ENCODE measurements at regions not wholly inside any gene's neighbourhood (a gene's known extent, or its start where the extent isn't known, plus 50 kb on each side); places are given as distances from the start of the nearest gene placed in this dataset.

DNA sequence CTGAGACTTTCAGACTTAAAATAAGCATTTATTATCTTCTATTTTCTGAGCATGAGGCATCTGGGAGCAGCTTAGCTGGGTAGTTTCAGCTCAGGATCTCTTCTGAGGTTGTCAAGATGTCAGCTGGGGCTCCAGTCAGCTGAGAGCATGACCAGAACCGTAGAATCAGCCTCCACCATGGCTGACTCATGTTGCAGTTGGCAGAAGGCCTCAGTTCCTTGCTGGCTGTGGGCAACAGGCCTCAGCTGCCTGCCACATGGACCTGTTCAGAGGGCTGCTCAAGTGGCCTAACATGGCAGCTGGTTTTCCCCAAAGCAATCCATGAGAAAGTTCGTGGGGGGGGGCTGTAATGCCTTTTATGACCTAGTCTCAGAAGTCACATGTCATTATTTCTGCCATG, 142.3 kb downstream of the LY86 start:
- Histone ChIP-seq H3K4me2 (ENCODE audit: insufficient read depth, insufficient read length, low read length) (no peak overlapping the region), H3K23ac (ENCODE audit: insufficient read length, low read depth, low read length) (no peak overlapping the region), H3K4me1 (ENCODE audit: insufficient read depth, low read length) (peaks cover 2% of the 10 kb centered on the region; the same call in 1 of the 2 replicates), H2BK120ac (ENCODE audit: low read depth, low read length, poor library complexity, severe bottlenecking) (no peak overlapping the region), H2BK15ac (ENCODE audit: low read depth, low read length) (no peak overlapping the region), H3K27me3 (ENCODE audit: insufficient read depth, low read length) (no peaks in the 10 kb centered on the region), H2AFZ (ENCODE audit: low read length) (no peak overlapping the region), H3K4ac (ENCODE audit: low read depth, low read length) (no peak overlapping the region), H4K20me1 (ENCODE audit: control insufficient read depth, insufficient read depth, insufficient read length) (no peaks in the 10 kb centered on the region), H2BK5ac (ENCODE audit: insufficient read length, low read length) (no peak overlapping the region), H2BK12ac (ENCODE audit: insufficient read length, low read depth, low read length) (no peak overlapping the region), H4K8ac (replicated peaks; ENCODE audit: insufficient read length, low read depth, low read length) (no peak overlapping the region), H3K9me3 (ENCODE audit: control insufficient read depth, low read depth, low read length) (no peaks in the 10 kb centered on the region), H3K27ac (ENCODE audit: insufficient read length, low read depth, low read length) (no peak overlapping the region), H3K14ac (ENCODE audit: insufficient read depth, low read length) (no peak overlapping the region), H3K23me2 (ENCODE audit: insufficient read length, low read depth, low read length, poor library complexity, severe bottlenecking) (no peaks in the 10 kb centered on the region), H2BK20ac (ENCODE audit: low read depth, low read length, poor library complexity, severe bottlenecking) (no peak overlapping the region), H3K56ac (ENCODE audit: insufficient read length, low read depth, low read length) (no peak overlapping the region), H3K79me1 (ENCODE audit: insufficient read depth, low read depth, low read length, poor library complexity, severe bottlenecking) (no peaks in the 10 kb centered on the region), H4K91ac (ENCODE audit: insufficient read length, low read depth, low read length) (no peak overlapping the region), H3K79me2 (ENCODE audit: insufficient read depth, low read length) (no peaks in the 10 kb centered on the region), H3T11ph (ENCODE audit: low read length) (no peak overlapping the region), H3K9ac (ENCODE audit: extremely low read depth, insufficient read length, low read length) (no peak overlapping the region), H2AK5ac (ENCODE audit: insufficient read length, low read length) (no peak overlapping the region), H4K5ac (ENCODE audit: insufficient read length, low read depth, low read length) (no peak overlapping the region), H3K18ac (ENCODE audit: insufficient read length, low read depth, low read length) (no peak overlapping the region)
- no peak overlapping the region for H3K27ac Mint-ChIP-seq
- peaks cover 15% of the 10 kb centered on the region for H3K27me3 Mint-ChIP-seq (ENCODE audit: low read depth)
- no peak for TF ChIP-seq CTCF (conservative IDR thresholded peaks at IDR 0.05)
- no peak for DNase-seq
- H3K4me3 Mint-ChIP-seq: no peak overlapping the region
- H3K4me1 Mint-ChIP-seq: peaks cover 25 to 26% of the 10 kb centered on the region in 2 experiments
- no peaks in the 10 kb centered on the region for H3K36me3 Mint-ChIP-seq (ENCODE audit: insufficient read depth in 1 of 3, low read depth in 3 of 3)
- WGBS (ENCODE audit: extremely low coverage, insufficient read length, low lambda C conversion rate): no CpG with 5 or more reads among the region's 2 CpGs
- H3K9me3 Mint-ChIP-seq: no peaks in the 10 kb centered on the region; a peak in 1 of 5 replicates
